GM18520 (cell line): ENCODE measurements at regions not wholly inside any gene's neighbourhood (a gene's known extent, or its start where the extent isn't known, plus 50 kb on each side); places are given as distances from the start of the nearest gene placed in this dataset.

Experiments
- ATAC-seq: cut with Tn5 transposase; IDR thresholded peaks from one replicate; pipeline ENCODE4 v1.9.1; 2021; ENCODE audit not compliant: unreplicated experiment

DNA sequence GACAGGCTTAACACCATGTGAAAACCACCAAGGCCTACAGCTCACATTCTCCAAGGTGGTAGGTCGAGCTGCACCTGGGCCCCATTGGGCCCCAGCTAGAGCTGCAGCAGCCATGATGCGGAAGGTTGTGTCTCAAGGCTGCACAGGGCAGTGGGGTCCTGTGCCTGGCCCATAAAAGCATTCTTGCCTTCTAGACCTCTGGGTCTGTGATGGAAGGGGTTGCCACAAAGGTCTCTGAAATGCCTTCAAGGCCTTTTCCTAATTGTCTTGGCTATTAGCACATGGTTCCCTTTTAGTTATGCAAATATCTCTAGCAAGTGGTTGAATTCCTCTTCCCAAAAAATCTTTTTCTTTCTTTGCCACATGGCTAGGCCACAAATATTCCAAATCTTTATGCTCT lies 52.5 kb upstream of the C11orf58 start:
- no peak for ATAC-seq

DNA sequence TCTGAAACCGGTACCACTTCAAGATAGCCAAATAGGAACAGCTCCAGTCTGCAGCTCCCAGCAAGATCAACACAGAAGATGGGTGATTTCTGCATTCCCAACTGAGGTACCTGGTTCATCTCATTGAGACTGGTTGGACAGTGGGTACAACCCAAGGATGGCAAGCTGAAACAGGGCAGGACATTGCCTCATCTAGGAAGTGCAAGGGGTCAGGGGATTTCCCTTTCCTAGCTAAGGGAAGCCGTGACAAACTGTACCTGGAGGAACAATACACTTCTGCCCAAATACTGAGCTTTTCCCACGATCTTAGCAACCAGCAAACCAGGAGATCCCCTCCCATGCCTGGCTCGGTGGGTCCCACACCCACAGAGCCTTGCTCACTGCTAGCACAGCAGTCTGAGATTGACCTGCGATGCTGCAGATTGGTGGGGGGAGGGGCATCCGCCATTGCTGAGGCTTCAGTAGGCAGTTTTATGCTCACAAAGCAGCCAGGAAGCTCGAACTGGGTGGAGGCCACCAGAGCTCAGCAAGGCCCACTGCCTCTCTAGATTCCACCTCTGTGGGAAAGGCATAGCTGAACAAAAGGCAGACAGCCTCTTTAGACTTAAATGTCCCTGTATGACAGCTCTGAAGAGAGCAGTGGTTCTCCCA lies 59.9 kb upstream of the C11orf58 start:
- no peak for ATAC-seq

DNA sequence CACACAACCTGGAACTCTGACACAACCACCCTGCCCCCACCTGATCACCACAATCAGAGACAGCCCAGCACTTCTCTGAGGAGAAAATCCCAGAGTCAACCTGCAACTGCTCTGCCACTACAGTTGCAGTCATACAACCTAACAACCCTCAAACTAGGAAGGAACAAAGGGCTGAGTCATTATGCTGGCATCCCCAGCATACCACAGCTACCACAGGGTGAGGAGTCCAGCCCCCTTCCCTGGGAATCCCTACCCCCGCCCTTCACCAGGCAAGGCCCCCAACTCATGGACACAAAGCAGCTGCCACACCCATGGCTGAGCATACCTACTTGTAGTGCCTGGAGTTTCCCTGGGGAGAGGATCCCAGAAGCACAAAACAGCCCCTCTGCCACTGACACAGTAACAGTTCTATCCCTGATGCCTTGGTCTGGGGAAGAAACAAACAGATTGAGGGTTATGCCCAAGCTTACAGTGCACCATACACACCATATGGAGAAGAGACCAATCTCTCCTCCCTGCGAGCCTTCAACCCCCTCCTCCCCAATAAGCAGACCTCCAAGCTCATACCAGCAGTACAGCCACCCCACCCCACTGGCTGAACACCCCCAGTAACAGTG lies 68.5 kb upstream of the C11orf58 start:
- no peak for ATAC-seq

DNA sequence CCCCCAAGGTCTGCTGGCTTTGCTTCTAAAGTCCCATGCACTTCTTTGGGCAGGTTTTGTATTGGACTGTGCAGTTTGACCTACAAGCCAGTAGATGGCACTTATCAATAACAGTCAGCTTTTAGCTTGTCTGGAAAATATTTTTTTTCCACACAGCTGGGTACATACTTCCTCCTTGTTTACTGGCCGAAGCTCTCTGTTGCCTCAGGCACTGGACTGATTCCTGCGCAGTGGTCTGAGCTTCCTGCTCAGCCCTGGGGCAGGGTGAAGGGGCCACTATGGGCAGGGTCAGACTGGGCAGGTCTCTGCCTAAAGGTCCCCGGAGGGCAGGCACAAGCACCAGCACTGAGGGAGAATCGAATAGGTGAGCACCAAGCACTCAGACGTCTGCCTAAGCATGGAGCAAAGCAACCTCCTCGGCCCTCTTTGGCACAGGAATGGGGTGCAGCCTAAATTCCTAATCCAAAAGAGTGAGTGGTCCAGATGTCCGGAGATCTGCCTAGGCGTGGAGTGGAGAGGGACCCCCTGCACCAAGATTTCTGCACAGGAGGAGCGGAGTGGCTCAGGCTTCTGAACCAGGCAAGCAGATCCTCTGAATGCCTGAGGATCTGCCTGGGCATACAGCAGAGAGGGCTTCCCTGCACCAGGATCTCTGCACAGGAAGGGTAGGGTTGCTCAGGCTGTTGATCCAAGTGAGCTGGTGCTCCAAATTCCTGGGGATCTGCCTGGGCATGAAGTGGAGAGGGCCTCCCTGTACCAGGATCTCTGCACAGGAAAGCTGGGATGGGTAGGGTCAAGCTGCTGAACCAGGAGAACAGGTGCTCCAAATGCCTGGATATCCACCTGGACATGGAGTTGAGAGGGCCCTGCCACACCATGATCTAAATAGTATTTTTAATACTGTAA lies 105.9 kb upstream of the C11orf58 start:
- ATAC-seq = no peak

DNA sequence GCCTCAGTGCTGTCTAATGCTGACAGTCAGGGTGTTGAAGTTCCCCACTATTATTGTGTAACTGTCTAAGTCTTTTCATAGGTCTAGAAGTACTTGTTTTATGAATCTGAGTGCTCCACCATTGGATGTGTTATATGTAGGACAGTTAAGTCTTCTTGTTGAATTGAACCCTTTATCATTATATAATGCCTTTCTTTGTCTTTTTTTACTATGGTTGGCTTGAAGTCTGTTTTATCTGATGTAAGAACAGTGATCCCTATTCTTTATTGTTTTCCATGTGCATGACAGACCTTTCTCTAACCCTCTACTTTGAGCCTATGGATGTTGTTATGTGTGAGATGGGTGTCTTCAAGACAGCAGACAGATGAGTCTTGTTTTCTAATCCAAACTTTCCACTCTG lies 107.8 kb upstream of the C11orf58 start:
- ATAC-seq = no peak

DNA sequence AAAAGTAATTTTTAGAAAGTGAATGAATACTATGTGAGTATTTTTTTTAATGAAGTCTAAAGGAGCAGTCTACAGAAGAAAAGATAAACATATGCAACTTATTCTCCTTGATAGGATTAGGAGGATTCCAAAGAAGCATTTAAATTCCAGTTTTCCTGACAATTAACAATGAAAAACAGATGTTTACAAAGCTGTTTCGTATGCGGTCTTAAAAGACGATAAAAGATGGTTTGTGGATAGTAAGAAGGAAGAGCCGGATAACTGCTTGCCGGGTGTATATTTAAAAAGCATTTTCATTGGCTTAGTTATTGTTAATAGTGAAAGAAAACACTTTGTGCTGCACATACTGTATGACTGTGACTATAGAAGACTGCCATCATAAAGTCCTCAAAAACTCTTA lies 120.0 kb upstream of the C11orf58 start:
- no peak for ATAC-seq

DNA sequence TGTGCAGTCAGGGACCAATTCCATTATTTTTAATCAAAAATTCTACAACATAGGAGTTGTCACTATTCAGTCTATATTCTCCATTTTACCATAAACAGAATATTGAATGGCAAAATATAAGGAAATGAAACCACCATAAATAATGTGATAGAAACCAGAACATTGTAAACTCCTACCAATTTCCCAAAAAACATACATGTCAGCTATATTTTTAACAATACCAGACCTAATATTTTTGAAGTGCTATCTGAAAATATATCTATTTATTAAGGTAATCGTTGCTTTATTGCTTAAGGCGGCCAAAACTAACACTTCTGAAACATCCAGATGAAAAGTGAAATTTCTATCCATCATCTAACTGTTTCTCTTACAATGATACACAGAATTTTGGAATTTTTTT lies 123.0 kb upstream of the C11orf58 start:
- ATAC-seq = no peak

DNA sequence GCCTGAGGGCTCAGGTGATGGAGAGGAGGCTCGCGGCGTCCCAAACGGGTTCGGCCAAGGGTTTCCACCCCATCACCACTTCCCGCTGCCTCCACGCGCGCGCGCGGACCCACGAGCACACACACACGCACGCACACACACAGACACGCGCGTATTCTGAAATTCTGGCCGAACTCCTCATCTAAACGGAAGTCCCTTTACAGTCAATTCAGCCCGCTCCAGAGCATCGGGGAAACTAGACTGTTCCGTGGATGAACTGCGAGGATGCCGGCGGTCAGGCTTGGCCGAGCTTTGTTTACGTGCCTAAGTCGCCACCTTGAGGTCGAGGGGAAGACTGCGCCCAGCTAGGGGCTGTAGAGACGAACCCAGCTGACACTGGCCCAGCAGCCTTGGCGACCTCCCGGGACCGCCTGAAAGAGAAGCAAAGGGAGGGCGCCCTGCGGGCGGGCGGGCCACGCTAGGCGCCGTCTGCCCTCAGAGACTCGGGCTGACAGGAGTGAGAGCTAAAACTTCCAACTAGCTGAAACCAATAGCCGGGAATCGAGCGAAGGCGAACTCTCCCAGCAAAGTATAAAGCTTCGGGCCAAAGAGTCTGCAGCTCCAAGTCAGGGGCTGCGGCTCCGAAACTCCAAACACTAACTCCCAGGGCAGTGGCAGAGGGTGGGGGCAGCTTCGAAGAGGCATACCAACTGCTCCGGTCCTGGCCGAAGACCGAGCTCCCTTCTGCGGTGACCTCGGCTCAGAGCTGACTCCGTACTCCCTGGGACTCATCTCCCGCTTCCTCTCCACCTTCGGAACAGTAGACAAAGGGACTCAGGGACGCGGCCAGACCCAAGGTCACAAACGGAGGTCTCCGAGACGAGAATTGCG lies 124.7 kb upstream of the C11orf58 start:
- ATAC-seq = peak; percentile 98

DNA sequence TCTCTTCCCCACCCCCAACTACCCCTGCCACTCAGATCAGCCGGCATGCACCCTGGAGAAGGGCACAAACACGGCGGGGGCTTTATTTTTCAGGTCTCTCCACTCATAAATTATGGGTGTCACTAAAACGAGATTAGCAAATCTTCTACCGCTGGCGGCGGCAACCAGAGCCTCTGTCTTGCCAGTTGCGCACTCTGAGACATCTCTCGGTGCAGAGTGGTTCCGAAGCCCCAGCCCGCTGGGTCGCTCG lies 125.3 kb upstream of the C11orf58 start:
- no peak for ATAC-seq

DNA sequence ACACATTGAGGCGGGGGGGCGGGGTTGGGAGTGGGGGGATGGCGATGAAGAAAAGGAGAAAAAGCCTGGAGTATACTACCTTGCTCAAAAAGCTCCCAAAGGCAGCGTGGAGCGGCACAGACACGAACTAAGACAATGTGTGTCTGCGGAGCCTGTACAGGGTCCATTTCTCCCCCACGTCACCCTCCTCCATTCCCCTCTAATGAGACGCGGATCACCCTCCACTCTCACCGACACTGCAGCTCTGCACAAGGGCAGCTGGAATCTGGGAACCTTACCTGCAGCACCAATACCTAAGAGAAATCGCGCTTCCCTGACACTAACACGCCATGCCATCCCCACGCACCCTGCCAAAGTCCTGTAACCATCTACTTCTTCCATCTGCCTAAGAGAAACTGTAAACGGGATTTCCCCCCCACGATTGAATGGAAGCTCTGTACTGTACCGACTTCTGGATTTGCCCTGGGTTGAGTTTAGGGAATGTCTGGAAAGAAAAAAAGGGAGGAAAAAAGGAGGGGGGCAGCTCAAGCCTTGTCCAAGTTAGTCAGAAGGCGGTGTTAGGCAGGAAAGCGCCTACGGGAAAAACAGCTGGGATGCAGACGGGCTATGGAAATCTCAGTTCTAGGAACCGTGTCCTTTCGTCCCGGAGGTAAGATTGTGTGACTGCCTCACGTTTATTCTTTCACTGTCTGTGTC lies 125.7 kb upstream of the C11orf58 start:
- ATAC-seq = no peak

DNA sequence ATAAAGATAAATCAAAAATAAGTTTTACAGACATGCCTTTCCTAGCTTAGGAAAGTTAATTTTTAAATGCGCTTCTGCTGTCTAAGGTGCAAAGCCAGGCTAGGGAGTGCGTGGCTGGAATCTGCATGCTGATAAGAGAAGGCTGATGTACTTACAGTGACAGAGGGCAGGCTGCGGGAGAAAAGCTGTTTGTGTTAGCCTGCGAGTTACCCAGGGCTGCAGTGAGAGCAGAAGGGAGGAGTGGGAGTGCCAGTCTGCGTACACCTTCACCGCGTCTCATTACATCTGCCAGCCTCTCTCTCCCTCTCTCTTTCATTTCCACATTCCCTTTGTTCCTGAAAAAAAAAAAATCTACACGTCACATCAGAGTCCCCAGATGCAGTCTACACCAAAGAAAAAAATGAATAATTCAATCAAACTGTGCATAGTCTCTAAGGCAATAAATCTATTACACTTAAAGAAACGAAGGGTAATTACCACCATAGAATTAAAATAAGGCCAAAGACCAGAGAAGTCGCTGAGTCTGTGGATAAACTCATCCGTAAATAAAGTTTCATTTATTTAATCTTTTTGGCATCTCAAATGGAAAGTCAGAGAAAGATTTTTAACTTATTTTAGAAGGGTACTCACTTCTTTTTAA lies 126.4 kb upstream of the C11orf58 start:
- ATAC-seq = no peak

DNA sequence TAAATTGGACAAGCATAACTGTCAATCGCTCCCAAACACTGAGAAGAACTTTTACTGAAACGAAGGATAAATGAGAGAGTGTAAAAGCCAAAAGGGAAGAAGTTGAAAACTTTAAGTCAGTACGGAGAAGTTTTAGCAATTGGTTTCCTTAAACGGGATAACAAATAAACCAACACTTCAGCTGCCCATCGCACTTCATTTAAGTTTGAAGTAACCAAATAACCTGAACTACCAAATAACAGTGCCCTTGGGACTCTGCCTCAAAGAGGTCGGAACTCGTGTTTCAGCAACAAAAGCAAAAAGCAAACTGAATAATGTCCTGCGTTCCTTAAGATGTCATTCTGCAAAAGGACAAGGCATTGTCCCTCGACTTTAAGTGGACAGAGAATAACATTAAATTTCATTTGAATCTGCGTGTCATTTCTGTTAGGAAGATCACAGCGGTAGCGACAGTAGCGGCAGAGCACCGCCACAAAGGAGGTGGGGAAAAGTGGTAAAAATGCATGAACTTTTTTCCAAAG lies 127.0 kb upstream of the C11orf58 start:
- ATAC-seq = no peak

DNA sequence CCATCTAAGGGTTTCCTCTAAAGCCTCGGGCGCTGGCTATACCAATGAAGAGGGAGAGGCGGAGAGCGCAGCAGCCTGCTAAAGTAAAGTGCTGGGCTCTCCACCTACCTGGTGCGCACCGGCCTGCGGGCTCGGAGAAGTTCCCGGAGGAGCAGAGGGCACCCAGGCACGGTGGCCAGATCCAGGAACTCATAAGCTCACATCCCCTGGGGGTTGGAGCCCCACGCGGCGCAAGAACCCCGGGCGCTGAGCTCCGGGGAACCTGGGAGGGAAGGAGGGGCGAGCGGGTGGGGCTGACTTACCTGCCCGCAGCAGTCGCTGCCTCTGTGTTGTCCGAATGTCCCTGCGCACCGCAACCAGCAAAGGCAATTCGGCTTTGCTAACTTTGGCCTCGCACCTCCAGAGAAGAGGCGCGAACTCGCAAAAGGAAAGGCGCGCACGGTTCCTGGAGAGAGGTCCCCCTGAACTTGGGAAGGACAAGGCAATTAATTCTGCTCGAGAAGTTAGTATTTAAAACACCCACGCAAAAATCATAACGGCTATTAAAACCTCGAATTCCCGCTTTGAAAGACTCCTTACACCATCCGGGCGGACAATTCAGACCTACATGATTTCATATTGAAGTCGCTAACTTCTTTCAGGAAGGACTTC lies 127.6 kb upstream of the C11orf58 start:
- ATAC-seq = no peak

DNA sequence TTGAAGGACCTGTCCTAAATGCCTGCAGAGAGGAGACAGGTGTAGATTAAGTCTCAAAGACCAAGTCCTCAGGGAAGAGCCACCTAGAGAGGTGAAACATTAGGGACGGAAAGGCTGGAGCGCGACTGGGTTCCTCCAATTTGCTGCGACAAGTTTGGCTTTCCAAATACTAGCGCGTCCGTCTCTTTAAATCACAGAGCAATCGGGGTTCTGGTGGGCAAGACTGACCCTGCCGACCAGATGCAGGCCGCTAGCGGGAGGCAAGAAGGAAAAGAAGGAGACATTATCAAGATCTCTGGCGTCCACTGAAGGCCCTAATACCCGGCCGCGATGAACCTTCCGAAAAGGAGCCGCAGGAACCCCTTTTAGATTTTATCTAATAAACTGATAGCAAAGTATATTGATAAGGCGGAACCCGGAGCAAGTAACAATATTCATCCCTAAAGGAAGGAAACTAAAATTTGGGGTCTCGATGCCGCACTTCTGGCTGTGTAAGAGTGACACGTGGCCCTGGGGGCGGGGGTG lies 128.2 kb upstream of the C11orf58 start:
- no peak for ATAC-seq

DNA sequence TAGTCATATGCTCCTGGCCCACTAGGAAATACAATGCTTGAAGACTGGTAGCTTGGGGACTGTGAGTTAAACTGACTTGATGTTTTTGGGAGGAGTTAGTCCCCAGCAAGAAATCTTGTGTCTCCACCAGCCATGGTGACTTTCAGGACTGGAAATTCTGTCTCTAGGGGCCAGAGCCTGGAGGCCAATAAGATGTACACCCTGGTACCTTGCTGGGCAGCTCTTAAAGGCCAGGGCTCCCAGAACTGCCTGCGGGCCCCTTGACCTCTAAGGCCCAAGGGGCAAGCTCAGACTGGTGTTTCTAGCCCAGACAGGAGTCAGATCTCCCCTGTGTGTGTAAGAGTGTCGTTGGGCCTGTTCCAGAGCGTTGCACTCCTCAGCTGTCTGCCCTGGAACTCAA lies 128.7 kb upstream of the C11orf58 start:
- no peak for ATAC-seq

DNA sequence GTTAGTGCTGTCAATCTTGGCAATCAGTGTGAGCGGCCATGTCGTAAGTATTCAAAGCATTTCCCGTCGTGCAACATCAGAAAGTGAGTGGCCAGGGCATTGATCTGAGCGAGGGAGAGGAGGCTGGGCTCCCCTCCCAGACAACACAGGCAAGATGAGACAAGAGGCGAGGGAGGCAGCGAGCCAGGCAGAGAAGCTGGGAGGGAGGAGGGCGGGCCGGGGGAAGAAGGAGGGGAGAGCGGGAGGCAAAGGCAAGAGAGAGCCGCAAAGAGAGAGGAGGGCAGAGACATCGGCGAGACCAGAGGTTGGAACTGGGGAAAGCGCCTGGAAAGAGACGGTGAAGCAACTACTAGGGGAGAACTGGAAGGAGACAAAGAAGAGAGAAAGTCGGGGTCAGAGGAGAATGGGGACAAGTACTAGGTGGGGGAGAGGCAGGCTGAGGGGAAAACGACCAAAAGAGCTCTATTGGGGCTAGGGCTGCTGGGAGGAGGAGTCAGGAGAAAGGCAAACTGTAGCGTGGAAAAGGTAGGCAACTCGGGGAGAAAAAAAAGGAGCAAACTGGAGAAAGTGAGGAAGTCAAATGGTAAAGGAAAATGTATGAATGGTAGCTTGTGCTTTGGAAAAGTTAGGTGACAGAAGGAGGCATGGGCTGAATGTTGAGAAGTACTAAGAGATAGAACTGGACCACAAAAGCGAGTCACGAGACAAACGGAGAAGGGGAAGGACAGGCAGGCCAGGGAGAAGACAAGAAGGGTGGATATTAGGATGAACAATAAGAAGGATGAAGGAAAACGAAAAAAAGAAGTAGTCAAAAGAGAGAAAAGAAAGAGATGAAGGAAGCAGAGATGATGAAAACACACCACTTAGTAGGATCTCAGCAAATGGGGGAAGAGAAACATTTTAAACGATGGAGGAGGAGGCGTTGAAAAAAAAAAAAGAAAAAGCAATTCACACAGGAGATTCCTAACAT lies 130.5 kb upstream of the C11orf58 start:
- no peak for ATAC-seq

DNA sequence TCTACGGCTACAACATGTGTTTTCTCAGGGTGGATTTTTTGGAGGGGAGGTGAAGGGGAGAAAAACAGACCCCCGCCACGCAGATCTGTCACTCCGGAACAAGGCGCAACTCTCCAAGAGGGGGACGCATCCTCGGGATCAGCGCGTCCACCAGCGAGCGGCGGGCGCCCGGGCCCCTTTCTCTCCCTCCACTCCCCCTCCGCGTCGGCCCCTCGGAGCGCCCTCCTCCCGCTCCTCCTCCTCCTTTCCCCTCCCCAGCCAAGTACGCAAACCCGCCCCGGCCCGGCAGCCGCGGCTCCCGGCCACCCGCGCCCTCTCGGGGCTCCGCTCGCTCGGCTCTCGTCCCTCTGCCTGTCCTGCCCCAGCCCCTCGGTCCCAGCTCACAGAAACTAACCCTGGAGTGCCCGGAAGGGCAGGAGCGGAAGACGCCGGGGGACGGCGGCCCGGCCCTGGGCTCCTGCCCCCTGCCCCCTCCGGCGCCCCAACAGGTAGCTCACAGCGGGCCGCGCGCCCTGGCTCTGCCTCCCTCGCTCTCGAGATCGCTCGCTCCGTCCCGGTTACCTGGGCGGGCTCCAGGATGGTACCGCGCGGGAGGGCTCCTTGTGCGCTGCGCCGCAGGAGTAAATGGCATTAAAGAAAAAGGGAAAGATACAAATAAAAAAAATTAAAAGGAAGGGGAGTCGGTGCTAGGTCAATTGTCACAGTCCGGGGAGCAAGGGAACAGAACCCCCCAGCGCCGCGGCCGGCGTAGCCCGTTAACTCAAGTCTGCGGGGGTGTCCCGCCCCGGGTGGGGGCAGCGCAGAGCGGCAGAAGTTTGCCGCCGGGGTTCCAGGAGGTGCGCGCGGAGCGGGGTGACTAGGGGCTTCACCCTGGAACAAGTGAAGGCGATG lies 131.4 kb upstream of the C11orf58 start:
- no peak for ATAC-seq
